Germinal center (tissue), 1 donor: ENCODE measurements at regions not wholly inside any gene's neighbourhood (a gene's known extent, or its start where the extent isn't known, plus 50 kb on each side); places are given as distances from the start of the nearest gene placed in this dataset.

Experiments used
- DNase-seq: peaks from one replicate; pipeline ENCODE4 v3.0.0; 2012; ENCODE audit warnings: mixed read lengths, low spot score

DNA sequence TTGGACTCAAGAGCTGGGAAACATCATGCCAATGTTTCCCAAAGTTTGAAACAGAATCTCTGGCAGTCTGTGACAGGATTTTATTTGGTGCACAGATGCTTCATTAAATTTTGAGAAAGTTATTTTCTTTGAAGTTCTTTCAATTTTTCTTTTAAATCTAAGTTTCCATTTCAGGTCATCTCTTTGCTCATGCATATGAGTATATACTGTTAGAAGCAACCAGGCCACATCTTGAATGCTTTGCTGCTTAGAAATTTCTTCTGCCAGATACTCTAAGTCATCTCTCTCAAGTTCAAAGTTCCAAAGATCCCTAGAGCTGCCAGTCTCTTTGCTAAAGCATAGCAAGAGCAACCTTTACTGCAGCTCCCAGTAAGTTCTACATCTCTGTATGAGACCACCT lies 59.1 kb upstream of the CCDC28A start:
- no peak for DNase-seq

DNA sequence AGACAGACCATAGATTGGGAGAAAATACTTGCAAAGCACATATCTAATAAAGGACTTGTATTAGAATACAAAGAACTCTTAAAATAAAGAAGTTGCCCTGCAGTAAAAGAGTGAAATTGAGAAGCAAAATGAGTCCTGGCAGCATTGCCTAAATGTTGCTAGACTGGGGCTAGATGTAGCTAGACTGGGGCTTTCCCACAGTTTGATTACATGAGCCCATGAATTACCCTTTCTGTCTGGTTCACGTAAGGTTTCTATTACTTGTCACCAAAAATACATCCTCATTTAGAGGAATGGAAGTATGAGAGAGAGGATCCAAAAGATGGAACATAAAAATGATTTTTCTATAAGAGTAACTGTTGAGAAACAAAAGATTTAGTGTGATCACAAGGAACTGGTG lies 57.6 kb upstream of the CCDC28A start:
- no peak for DNase-seq

DNA sequence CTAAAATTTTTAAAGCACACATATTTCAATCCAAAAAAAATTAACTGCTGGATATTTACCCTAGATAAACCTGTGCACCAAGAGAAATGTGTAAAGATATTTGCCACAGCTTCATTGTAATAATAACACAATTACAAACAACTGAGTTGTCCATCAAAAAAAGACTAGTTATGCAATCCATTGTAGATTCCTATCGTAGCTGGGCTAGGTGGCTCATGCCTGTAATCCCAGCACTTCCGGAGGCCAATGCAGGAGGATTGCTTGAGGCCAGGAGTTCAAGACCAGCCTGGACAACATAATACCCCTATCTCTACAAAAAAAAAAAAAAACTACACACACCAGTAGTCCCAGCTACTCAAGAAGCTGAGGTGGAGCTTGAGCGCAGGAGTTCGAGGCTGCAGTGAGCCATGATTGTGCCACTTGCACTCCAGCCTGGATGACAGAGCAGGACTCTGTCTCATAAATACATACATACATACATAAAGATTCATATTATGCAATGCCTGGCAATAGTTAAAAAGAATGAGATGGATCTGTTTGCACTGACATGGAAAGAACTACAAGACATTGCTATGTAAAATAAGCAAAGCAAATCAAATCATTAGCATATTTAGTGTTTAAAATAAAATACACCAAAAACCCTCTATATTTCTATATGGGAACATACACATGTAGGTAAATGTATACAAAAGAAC lies 56.5 kb upstream of the CCDC28A start:
- no peak for DNase-seq

DNA sequence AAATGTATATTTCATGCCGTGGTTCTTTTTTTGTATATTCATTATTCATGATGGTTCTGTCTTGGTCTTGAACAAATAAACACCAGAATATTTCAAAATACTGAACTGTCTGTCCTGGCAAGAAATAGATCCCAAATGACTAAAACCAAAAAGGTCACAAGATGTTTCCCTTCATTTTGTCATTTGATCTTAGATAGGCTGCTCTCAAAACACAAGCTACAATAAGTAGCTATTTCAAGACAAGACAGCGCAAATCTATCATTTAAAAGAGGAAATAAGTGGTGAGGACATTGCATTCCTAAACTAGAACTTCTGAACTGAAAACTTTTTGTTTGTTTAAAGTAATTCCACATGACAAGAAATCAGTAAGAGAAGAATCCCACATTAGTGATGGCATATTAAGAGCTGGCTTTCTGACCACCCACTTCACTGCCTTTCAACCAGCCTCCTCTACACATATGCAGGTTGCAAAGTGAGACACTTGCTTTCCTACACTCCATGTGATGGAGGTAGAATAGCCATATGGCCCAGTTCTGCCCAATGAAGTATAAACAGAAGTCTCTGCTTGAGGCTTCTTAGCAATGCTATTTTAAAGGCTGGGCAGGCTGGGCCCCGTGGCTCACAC lies 54.4 kb upstream of the CCDC28A start:
- DNase-seq = no peak

DNA sequence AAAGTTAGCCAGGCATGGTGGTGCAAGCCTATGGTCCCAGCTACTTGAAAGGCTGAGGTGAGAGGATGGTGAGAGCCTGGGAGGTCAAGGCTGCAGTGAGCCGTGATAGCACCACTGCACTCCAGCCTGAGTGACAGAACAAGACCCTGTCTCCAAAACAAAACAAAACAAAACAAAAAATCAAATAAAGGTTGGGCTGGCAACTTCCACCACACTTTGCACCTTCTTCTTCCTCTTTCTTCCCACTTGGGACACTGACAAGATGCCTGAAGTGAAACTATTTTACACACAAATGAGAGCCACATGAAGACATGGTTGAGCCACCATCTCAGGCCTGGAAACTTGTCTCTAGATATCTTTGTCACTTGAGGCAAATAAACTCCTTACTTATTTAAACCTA lies 53.8 kb upstream of the CCDC28A start:
- no peak for DNase-seq

DNA sequence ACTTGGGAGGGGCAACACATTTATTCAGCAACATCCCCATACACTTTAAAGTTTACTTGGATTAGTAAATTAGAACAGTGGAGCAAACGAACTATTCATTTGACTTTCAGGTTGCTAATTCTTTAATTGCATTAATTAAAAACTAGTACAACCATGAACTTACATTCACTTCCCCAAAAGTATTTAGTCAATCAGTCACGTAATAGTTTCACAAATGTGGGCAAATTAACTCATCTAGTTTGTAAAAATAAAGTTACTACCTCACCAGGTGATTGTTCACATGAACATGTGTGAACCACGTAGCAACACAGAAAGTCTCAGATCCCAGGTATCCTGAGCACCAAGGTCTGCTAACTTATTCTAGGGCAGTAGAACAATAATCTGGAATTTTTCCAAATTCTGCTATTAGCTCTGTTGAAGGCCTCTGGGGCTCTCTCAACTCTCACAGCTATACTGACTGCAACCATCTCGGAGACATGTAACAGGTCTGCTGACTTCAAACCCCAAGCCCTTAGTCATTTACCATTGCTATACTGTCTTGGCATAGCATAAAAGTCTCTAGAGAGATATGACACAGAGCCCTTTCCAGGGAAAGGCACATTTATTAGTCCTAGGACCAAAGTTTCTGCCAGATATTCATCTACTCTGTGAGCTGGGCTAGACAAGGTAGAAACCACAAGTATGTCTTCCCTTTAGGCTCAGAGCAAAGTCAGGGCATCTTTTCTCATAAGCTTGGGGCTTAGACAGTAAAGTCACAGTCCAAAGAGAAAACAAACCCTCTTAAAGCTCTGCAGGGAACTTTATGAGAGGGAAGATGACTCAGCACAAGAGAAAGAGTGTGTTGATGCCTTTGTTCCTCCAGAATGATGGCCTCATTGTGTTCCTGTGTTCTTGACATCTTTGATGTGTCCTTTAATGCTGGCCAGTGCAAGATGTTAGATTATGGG lies 50.9 kb upstream of the CCDC28A start:
- no peak for DNase-seq
